ENCODE measurements at regions not wholly inside any gene's neighbourhood (a gene's known extent, or its start where the extent isn't known, plus 50 kb on each side); places are given as distances from the start of the nearest gene placed in this dataset.

DNA sequence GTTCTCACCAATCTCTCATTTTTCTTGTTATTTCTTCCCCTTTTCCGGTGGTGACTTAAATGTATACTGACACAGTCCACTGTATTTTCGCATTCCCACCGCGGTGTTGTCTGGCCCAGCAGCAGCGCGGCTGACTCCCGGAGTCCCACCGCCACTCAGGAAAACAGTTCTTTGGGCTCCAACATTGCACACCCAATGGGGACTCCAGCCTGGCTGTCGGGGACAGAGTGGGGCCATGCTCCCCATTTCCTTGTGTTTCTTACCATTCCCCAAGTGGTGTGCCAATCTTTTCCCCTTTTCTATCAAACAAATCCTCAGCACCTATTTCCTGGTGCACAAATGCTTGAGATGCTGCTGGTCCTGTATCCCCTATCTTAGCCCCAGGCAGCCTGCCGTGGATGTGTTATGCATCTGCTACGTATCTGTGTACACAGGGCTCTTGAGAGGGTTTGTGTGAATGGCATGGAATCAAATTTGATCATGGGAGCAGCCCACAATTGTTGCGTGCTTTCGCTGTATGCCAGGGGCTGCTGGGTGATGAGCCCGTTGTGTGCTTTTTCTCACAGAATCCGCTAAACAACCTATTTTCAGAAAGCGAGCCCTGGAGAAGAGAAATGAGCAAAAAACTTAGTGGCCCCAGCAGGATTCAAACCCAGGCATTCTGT, 219.1 kb upstream of the RGMA start:
- no peak for TF ChIP-seq POLR2A (IDR thresholded peaks at IDR 0.05; ENCODE audit: low read length)
- DNase-seq = no peak

DNA sequence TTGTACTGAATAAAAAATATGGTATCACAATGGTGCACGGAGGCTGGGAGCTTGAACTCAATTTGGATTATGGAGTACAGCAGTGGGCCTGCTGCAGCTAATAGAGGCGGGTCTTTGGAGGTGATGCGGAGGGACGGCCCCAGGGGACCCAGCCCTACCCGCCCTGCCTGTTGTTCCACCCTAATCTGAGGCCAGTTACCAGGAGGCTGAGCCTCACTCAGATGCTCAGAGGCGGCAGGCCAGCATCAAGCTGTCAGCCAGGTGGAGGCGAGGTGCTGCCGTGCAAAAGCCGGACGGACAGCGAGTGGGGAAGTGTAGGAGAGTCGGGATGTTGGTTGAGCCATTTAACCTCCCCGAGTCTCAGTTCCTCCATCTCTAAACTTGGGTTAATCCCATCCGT, 218.5 kb upstream of the RGMA start:
- no peak for DNase-seq
- no peak for TF ChIP-seq GATA1 (IDR thresholded peaks at IDR 0.05; ENCODE audit: low read depth, low read length)
- no peak for TF ChIP-seq POLR2A (IDR thresholded peaks at IDR 0.05; ENCODE audit: low read length)

- TF ChIP-seq GATA1 (IDR thresholded peaks at IDR 0.05; ENCODE audit: low read depth, low read length) (no peak), POLR2A (IDR thresholded peaks at IDR 0.05; ENCODE audit: low read length) (no peak)
These were observed 216.3 kb upstream of the RGMA start for GRCh38 chr15:93305306-93305705.

GRCh38 chr15:93302080-93302765, 213.2 kb upstream of the RGMA start:
- TF ChIP-seq GATA1 (IDR thresholded peaks at IDR 0.05; ENCODE audit: low read depth, low read length) = no peak
- TF ChIP-seq POLR2A (IDR thresholded peaks at IDR 0.05; ENCODE audit: low read length) = no peak
- DNase-seq = no peak

More at GRCh38 chr15:93305306-93305705, 216.3 kb upstream of the RGMA start:
- DNase-seq = no peak

DNA sequence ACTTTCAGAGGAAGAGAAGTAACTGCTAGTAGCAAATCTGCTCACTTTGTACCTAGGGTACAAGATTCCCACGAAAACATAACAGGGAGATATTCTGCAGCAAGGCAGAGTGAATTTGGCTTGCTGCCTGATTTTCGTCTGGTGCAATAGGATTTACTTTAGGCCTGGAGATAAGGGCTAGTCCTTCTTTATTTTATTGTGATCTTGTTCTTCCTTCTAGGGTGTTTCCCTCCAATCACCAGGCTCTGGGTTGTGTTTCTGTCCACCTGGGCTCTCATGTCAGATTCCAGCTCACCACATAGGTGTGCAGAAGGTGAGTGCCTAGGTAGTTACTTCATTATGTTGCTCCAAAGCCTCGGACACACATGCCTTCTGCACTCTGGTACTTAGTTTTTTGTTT, 211.8 kb upstream of the RGMA start:
- no peak for DNase-seq
- TF ChIP-seq POLR2A (IDR thresholded peaks at IDR 0.05; ENCODE audit: low read length) (no peak), GATA1 (IDR thresholded peaks at IDR 0.05; ENCODE audit: low read depth, low read length) (no peak)

GRCh38 chr15:93299675-93300074, 210.7 kb upstream of the RGMA start:
- no peak for DNase-seq
- TF ChIP-seq POLR2A (IDR thresholded peaks at IDR 0.05; ENCODE audit: low read length) = no peak
- no peak for TF ChIP-seq GATA1 (IDR thresholded peaks at IDR 0.05; ENCODE audit: low read depth, low read length)

- no peak for DNase-seq
- TF ChIP-seq GATA1 (IDR thresholded peaks at IDR 0.05; ENCODE audit: low read depth, low read length) = no peak
- no peak for TF ChIP-seq POLR2A (IDR thresholded peaks at IDR 0.05; ENCODE audit: low read length)
These were observed 209.9 kb upstream of the RGMA start for GRCh38 chr15:93298901-93299300.

DNA sequence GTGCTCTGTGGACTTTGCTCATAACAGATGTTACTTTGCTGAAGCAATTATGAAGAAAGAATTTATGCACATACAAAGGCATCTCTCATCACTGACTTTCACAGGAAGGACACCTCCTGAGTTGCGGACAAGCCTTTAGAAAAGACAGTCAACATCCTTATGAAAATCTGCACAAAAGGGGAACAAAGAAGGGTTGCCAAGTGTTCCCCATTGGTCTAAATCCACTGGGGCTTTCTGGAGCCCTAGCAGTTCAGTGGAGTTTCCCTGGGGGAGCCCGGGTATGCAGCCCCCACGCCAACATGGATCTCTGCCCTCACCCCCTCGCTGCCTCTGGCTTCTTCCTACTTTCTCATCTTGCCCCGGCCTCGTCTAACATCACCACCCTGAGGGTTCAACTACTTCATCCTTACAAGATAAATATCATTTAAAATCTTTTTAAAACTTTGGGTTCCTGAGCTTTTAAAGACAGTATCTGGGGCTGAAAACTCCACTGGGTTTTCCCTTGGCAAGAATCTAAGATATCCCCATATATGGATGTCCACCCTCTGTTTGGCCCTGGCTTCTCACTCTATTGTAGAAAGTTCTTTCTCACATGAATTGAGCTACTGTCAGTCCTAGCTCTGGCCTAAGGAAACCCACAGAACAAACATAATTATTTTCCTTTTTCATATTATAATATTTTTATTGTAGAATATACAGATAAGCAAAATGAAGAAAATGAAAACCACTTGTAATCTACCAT, 207.9 kb upstream of the RGMA start:
- DNase-seq = no peak
- TF ChIP-seq POLR2A (IDR thresholded peaks at IDR 0.05; ENCODE audit: low read length) = no peak
- TF ChIP-seq GATA1 (IDR thresholded peaks at IDR 0.05; ENCODE audit: low read depth, low read length) = no peak

DNA sequence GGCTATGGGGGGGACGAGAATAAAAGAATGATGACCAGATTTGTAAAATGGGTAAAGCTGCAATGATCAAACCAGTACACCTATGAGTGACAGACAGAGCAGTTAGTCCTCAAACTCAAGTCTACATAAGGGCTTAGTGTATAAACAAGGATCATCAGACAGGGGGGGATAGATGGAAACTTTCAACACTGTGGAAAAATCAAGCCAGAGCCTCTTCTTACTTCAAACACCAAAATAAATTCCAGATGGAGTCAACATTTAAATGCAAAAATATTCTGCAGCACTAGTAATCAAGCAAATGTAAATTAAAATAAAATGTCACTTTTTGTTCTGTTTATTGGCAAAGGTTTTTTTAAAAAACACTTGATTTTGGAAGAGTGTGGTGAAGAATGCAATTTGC, 205.9 kb upstream of the RGMA start:
- no peak for DNase-seq
- TF ChIP-seq POLR2A (IDR thresholded peaks at IDR 0.05; ENCODE audit: low read length) (no peak), GATA1 (IDR thresholded peaks at IDR 0.05; ENCODE audit: low read depth, low read length) (no peak)

DNA sequence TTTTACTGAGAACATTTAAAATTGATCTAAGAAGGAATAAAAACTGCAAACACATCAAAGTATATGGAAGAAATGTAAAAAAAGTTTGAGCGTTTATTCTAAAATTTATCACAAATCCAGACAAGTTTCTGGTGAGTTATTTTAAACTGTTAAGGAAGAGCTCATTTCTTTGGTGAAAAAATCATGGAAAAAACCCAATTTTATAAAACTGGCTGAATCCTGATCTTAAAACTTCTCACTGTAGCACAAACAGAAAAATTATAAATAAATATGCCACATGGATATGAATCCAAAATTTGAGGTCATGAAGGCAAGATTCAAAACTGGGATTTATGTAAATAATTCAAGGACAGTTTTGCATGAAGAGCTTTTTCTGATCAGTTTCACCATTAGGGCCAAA, 205.1 kb upstream of the RGMA start:
- DNase-seq = no peak
- TF ChIP-seq POLR2A (IDR thresholded peaks at IDR 0.05; ENCODE audit: low read length) (no peak), GATA1 (IDR thresholded peaks at IDR 0.05; ENCODE audit: low read depth, low read length) (no peak)

- no peak for DNase-seq
- no peak for TF ChIP-seq GATA1 (IDR thresholded peaks at IDR 0.05; ENCODE audit: low read depth, low read length)
These were observed 202.4 kb upstream of the RGMA start for GRCh38 chr15:93291380-93291779.

DNA sequence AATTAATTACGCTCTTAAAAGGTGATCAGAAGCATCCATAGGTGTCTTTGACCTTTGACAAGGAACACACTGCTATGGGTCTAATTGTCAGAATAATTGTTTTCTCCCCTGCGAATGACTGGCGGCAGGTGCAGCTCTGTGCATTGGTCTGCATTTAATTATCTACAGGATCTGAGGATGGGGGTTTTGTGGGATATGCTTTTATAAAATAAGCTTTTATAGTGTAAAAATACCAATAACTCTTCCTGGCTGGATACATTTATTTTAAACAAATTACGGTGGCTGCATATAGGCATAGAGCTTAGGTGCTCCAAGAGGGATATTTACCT, 201.6 kb upstream of the RGMA start:
- TF ChIP-seq GATA1 (IDR thresholded peaks at IDR 0.05; ENCODE audit: low read depth, low read length) (no peak), POLR2A (IDR thresholded peaks at IDR 0.05; ENCODE audit: low read length) (no peak)
- no peak for DNase-seq

GRCh38 chr15:93289941-93290617, 201.1 kb upstream of the RGMA start:
- TF ChIP-seq POLR2A (IDR thresholded peaks at IDR 0.05; ENCODE audit: low read length) (no peak), GATA1 (IDR thresholded peaks at IDR 0.05; ENCODE audit: low read depth, low read length) (no peak)
- no peak for DNase-seq

GRCh38 chr15:93288728-93289294, 199.8 kb upstream of the RGMA start:
- DNase-seq = no peak
- TF ChIP-seq GATA1 (IDR thresholded peaks at IDR 0.05; ENCODE audit: low read depth, low read length) (no peak), POLR2A (IDR thresholded peaks at IDR 0.05; ENCODE audit: low read length) (no peak)

All from erythroblast (primary cell).